SK-N-SH treated with all-trans-retinoic acid at 6 μM for 48 hours (cell line): ENCODE measurements at regions not wholly inside any gene's neighbourhood (a gene's known extent, or its start where the extent isn't known, plus 50 kb on each side); places are given as distances from the start of the nearest gene placed in this dataset.

Experiments used
- GLIS3 ChIP-seq: fragments of 250-450 bp; sonication (Bioruptor Pico); IDR thresholded peaks from 2 replicates; pipeline ENCODE4 v1.5.0; 2020; ENCODE audit warnings: mild to moderate bottlenecking, moderate library complexity
- PPARA ChIP-seq: fragments of 250-450 bp; sonication (Bioruptor Pico); IDR thresholded peaks from 2 replicates; pipeline ENCODE4 v1.5.0; 2020; ENCODE audit warnings: mild to moderate bottlenecking, borderline replicate concordance
- TF ChIP-seq, protein P1 (sequence below): fragments of 250-450 bp; sonication (Bioruptor Pico); IDR thresholded peaks from 2 replicates; pipeline ENCODE4 v1.5.0; 2020; ENCODE audit warnings: mild to moderate bottlenecking, moderate library complexity

DNA sequence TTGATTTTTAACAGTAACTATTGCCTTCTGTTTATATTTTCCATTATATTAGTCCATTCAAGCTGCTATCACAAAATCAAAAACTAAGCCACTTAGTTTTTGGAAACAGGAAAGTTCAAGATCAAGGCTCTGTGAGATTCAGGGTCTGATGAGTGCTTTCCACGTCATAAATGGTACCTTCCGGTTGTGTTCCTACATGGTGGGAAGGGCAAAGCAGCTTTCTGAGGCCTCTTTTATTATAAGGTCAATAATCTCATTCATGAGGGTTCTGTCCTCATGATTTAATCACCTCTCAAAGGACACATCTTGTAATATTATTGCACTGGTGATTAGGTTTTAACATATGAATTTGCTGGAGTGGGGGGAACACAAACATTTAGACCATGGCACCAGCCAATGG, 152.0 kb downstream of the VGLL3 start:
- TF ChIP-seq, protein P1, sequence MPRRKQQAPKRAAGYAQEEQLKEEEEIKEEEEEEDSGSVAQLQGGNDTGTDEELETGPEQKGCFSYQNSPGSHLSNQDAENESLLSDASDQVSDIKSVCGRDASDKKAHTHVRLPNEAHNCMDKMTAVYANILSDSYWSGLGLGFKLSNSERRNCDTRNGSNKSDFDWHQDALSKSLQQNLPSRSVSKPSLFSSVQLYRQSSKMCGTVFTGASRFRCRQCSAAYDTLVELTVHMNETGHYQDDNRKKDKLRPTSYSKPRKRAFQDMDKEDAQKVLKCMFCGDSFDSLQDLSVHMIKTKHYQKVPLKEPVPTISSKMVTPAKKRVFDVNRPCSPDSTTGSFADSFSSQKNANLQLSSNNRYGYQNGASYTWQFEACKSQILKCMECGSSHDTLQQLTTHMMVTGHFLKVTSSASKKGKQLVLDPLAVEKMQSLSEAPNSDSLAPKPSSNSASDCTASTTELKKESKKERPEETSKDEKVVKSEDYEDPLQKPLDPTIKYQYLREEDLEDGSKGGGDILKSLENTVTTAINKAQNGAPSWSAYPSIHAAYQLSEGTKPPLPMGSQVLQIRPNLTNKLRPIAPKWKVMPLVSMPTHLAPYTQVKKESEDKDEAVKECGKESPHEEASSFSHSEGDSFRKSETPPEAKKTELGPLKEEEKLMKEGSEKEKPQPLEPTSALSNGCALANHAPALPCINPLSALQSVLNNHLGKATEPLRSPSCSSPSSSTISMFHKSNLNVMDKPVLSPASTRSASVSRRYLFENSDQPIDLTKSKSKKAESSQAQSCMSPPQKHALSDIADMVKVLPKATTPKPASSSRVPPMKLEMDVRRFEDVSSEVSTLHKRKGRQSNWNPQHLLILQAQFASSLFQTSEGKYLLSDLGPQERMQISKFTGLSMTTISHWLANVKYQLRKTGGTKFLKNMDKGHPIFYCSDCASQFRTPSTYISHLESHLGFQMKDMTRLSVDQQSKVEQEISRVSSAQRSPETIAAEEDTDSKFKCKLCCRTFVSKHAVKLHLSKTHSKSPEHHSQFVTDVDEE, result no peak
- no peak for TF ChIP-seq PPARA (CRISPR knock-in tag)
- no peak for TF ChIP-seq GLIS3
